ENCODE measurements at regions not wholly inside any gene's neighbourhood (a gene's known extent, or its start where the extent isn't known, plus 50 kb on each side); places are given as distances from the start of the nearest gene placed in this dataset.

GRCh38 chr3:18734309-18734708 lies 309.2 kb upstream of the SATB1 start:
- Histone ChIP-seq H3K9me2 (ENCODE audit: insufficient read depth, low read length) (no peaks in the 10 kb centered on the region), H4K20me1 (ENCODE audit: insufficient read depth, low read length) (no peaks in the 10 kb centered on the region), H3K36me3 (ENCODE audit: insufficient read depth, low read length) (no peaks in the 10 kb centered on the region), H3K4me2 (ENCODE audit: low read length) (no peak overlapping the region), H3K4me3 (ENCODE audit: low read depth, low read length, poor library complexity, severe bottlenecking) (no peak overlapping the region), H3K9me3 (ENCODE audit: low read length) (no peaks in the 10 kb centered on the region), H3K79me2 (ENCODE audit: insufficient read depth, low read depth, low read length) (no peaks in the 10 kb centered on the region), H3K4me1 (ENCODE audit: insufficient read depth, low read length, poor library complexity, severe bottlenecking) (peaks cover 16% of the 10 kb centered on the region), H3K27ac (ENCODE audit: low read depth, low read length, poor library complexity, severe bottlenecking) (no peak overlapping the region), H2AFZ (ENCODE audit: low read length) (no peak overlapping the region)
- no peak for DNase-seq (ENCODE audit: low spot score)
- TF ChIP-seq EZH2phosphoT487 (IDR thresholded peaks at IDR 0.05; ENCODE audit: borderline replicate concordance, low read depth, low read length) (no peak), CTCF (conservative IDR thresholded peaks at IDR 0.05; ENCODE audit: low read length) (no peak)
- no TSS peak for BruUV-seq (replicated peaks)
- ChIA-PET POLR2A (no interaction called here), CTCF (ENCODE audit: unreplicated experiment) (no interaction called here)
- intact Hi-C loops (cut with micrococcal nuclease; ENCODE audit: unreplicated experiment), result no loop called here

GRCh38 chr3:18732474-18732873 lies 307.3 kb upstream of the SATB1 start:
- no peak overlapping the region for H2AFZ ChIP-seq (ENCODE audit: low read length)
- no peaks in the 10 kb centered on the region for H3K9me2 ChIP-seq (ENCODE audit: insufficient read depth, low read length)
- no peak for TF ChIP-seq EZH2phosphoT487 (IDR thresholded peaks at IDR 0.05; ENCODE audit: borderline replicate concordance, low read depth, low read length)
- TF ChIP-seq CTCF (conservative IDR thresholded peaks at IDR 0.05; ENCODE audit: low read length), result no peak
- H3K4me2 ChIP-seq (ENCODE audit: low read length), result no peak overlapping the region
- intact Hi-C loops (cut with micrococcal nuclease; ENCODE audit: unreplicated experiment), result no loop called here
- no peaks in the 10 kb centered on the region for H4K20me1 ChIP-seq (ENCODE audit: insufficient read depth, low read length)
- H3K27ac ChIP-seq (ENCODE audit: low read depth, low read length, poor library complexity, severe bottlenecking), result no peak overlapping the region
- no TSS peak for BruUV-seq (replicated peaks)
- DNase-seq (ENCODE audit: low spot score), result no peak
- H3K4me1 ChIP-seq (ENCODE audit: insufficient read depth, low read length, poor library complexity, severe bottlenecking), result peaks cover 9% of the 10 kb centered on the region
- ChIA-PET POLR2A (interaction anchor here (0.7 kb wide), 2 partner anchors 56 to 1332 kb away, joined by 3 to 4 read pairs; no protein-coding TSS in a partner anchor), CTCF (ENCODE audit: unreplicated experiment) (no interaction called here)
- H3K9me3 ChIP-seq (ENCODE audit: low read length), result no peaks in the 10 kb centered on the region
- no peaks in the 10 kb centered on the region for H3K79me2 ChIP-seq (ENCODE audit: insufficient read depth, low read depth, low read length)
- H3K36me3 ChIP-seq (ENCODE audit: insufficient read depth, low read length), result no peaks in the 10 kb centered on the region
- no peak overlapping the region for H3K4me3 ChIP-seq (ENCODE audit: low read depth, low read length, poor library complexity, severe bottlenecking)

GRCh38 chr3:18730491-18730890 lies 305.4 kb upstream of the SATB1 start:
- no peak overlapping the region for H3K4me2 ChIP-seq (ENCODE audit: low read length)
- CTCF ChIA-PET (ENCODE audit: unreplicated experiment), result no interaction called here
- H3K4me1 ChIP-seq (ENCODE audit: insufficient read depth, low read length, poor library complexity, severe bottlenecking), result peaks cover 19% of the 10 kb centered on the region
- H2AFZ ChIP-seq (ENCODE audit: low read length), result peak overlapping the region; percentile 11; the same call in 1 of the 2 replicates
- H3K9me3 ChIP-seq (ENCODE audit: low read length), result no peaks in the 10 kb centered on the region
- no peak overlapping the region for H3K27ac ChIP-seq (ENCODE audit: low read depth, low read length, poor library complexity, severe bottlenecking)
- H3K79me2 ChIP-seq (ENCODE audit: insufficient read depth, low read depth, low read length), result no peaks in the 10 kb centered on the region
- no peak overlapping the region for H3K4me3 ChIP-seq (ENCODE audit: low read depth, low read length, poor library complexity, severe bottlenecking)
- no peaks in the 10 kb centered on the region for H3K9me2 ChIP-seq (ENCODE audit: insufficient read depth, low read length)
- BruUV-seq (replicated peaks), result no TSS peak
- TF ChIP-seq EZH2phosphoT487 (IDR thresholded peaks at IDR 0.05; ENCODE audit: borderline replicate concordance, low read depth, low read length) (no peak), CTCF (conservative IDR thresholded peaks at IDR 0.05; ENCODE audit: low read length) (no peak)
- DNase-seq (ENCODE audit: low spot score), result no peak
- H4K20me1 ChIP-seq (ENCODE audit: insufficient read depth, low read length), result no peaks in the 10 kb centered on the region
- intact Hi-C loops (cut with micrococcal nuclease; ENCODE audit: unreplicated experiment), result no loop called here
- POLR2A ChIA-PET, result interaction anchor here (0.7 to 1.5 kb wide), 5 partner anchors 9 to 70 kb away, joined by 3 to 6 read pairs (median 4); no protein-coding TSS in a partner anchor
- H3K36me3 ChIP-seq (ENCODE audit: insufficient read depth, low read length), result no peaks in the 10 kb centered on the region

Measured in OCI-LY7 (cell line).